ENCODE measurements at regions not wholly inside any gene's neighbourhood (a gene's known extent, or its start where the extent isn't known, plus 50 kb on each side); places are given as distances from the start of the nearest gene placed in this dataset.

- Histone ChIP-seq H3K27me3 (ENCODE audit: control insufficient read depth in 2 of 2, insufficient read depth in 2 of 2, low read length in 2 of 2) (no peaks in the 10 kb centered on the region), H3K4me2 (ENCODE audit: insufficient read depth, low read length) (peak overlapping the region; percentile 58), H3K4me3 (replicated peaks in 1 of 3; ENCODE audit: insufficient read depth in 1 of 3, low read depth in 1 of 3, low read length in 3 of 3) (no peak overlapping the region), H3K79me2 (ENCODE audit: control insufficient read depth, insufficient read depth, low read length) (no peaks in the 10 kb centered on the region), H3K4me1 (ENCODE audit: control insufficient read depth, extremely low read depth, insufficient read depth, low read length) (peaks cover 14% of the 10 kb centered on the region), H3K9me3 (replicated peaks; ENCODE audit: control insufficient read depth, insufficient read depth, low read length) (no peaks in the 10 kb centered on the region), H3K27ac (ENCODE audit: insufficient read depth, low read depth, low read length) (no peak overlapping the region), H4K20me1 (replicated peaks; ENCODE audit: control insufficient read depth, extremely low read depth, insufficient read depth, low read length) (no peaks in the 10 kb centered on the region), H3K9me1 (replicated peaks; ENCODE audit: control insufficient read depth, extremely low read depth, insufficient read depth, low read length) (no peaks in the 10 kb centered on the region), H2AFZ (ENCODE audit: low read depth, low read length) (peak overlapping the region; percentile 95), H3K36me3 (ENCODE audit: control insufficient read depth in 2 of 2, extremely low read depth in 1 of 2, insufficient read depth in 2 of 2, low read length in 2 of 2) (no peaks in the 10 kb centered on the region), H3K9ac (replicated peaks; ENCODE audit: extremely low read depth, insufficient read depth, low read length) (no peak overlapping the region)
- ChIA-PET CTCF (interaction anchor here (0.7 to 1.5 kb wide), 11 partner anchors 9 to 1497 kb away, joined by 3 to 7 read pairs (median 3); no protein-coding TSS in a partner anchor), POLR2A (interaction anchor here (1.0 kb wide), 1 partner anchor 53 kb away, joined by 3 read pairs; no protein-coding TSS in a partner anchor)
- BruUV-seq (replicated peaks): no TSS peak
- TF ChIP-seq MYC (IDR thresholded peaks at IDR 0.05; ENCODE audit: low read depth, low read length): no peak
- no peak for TF ChIP-seq CTCF (IDR thresholded peaks at IDR 0.05; ENCODE audit: extremely low read depth in 1 of 2, insufficient read depth in 1 of 2, low read depth in 1 of 2, low read length in 2 of 2)
- TF ChIP-seq JUN (IDR thresholded peaks at IDR 0.05; ENCODE audit: borderline replicate concordance, insufficient read depth, insufficient read length, low read depth): no peak
- TF ChIP-seq GATA2 (IDR thresholded peaks at IDR 0.05; ENCODE audit: insufficient read depth, insufficient read length, low read depth, low read length): no peak
- no peak for TF ChIP-seq FOS (IDR thresholded peaks at IDR 0.05; ENCODE audit: borderline replicate concordance, insufficient read depth, low read length)
- no peak for TF ChIP-seq POLR2A (IDR thresholded peaks at IDR 0.05; ENCODE audit: low read depth, low read length)
- TF ChIP-seq EZH2 (IDR thresholded peaks at IDR 0.05; ENCODE audit: borderline replicate concordance, low read depth, low read length, severe bottlenecking): no peak
- TF ChIP-seq MAX (IDR thresholded peaks at IDR 0.05; ENCODE audit: insufficient read depth, insufficient read length): no peak
- TF ChIP-seq POLR2AphosphoS5 (IDR thresholded peaks at IDR 0.05; ENCODE audit: insufficient read depth, low read depth, low read length): no peak
- DNase-seq (ENCODE audit: low read depth, low spot score) (peak; percentile 96), FAIRE-seq (peak; percentile 74)
- intact Hi-C loops (cut with micrococcal nuclease): loop anchor here (2.0 kb wide), 1 partner anchor 18 kb away; no protein-coding TSS in a partner anchor
- dilution Hi-C loops (cut with MboI; ENCODE audit: extremely low pct_ligation_motif_present, low sequenced_read_pairs): loop anchor here (25.0 kb wide), 1 partner anchor 137 kb away; no protein-coding TSS in a partner anchor
Observed at GRCh38 chr9:624935-625500, 216.5 kb upstream of the DMRT1 start.

Measured in endothelial cell of umbilical vein (primary cell).